ENCODE measurements at regions not wholly inside any gene's neighbourhood (a gene's known extent, or its start where the extent isn't known, plus 50 kb on each side); places are given as distances from the start of the nearest gene placed in this dataset.
"Not testable (repeated sequence)": the region's sequence is repeated elsewhere in the genome, so short reads cannot be mapped to it uniquely, and the experiment has no call there.

- no peaks in the 10 kb centered on the region for H3K36me3 ChIP-seq (ENCODE audit: insufficient read depth, low read length)
- no peaks in the 10 kb centered on the region for H3K9me3 ChIP-seq (replicated peaks; ENCODE audit: low read length)
- peak overlapping the region; percentile 33 for H3K4me2 ChIP-seq (ENCODE audit: low read length)
- no peak overlapping the region for H3K4me3 ChIP-seq (ENCODE audit: low read length)
- peak overlapping the region; percentile 14 for H3K9ac ChIP-seq (ENCODE audit: low read depth, low read length)
- no peaks in the 10 kb centered on the region for H3K27me3 ChIP-seq (ENCODE audit: control insufficient read depth, insufficient read depth, low read length)
- H3K4me1 ChIP-seq (ENCODE audit: control insufficient read depth, insufficient read depth, low read length) = peaks cover 35% of the 10 kb centered on the region
Observed at GRCh38 chr1:214864896-214865688, 217.4 kb upstream of the KCNK2 start.

- H3K27me3 ChIP-seq (ENCODE audit: control insufficient read depth, insufficient read depth, low read length); H3K9ac ChIP-seq (ENCODE audit: low read depth, low read length); H3K4me2 ChIP-seq (ENCODE audit: low read length); H3K9me3 ChIP-seq (replicated peaks; ENCODE audit: low read length); H3K4me3 ChIP-seq (ENCODE audit: low read length); H3K4me1 ChIP-seq (ENCODE audit: control insufficient read depth, insufficient read depth, low read length); H3K36me3 ChIP-seq (ENCODE audit: insufficient read depth, low read length): not testable (repeated sequence)
Observed at GRCh38 chr1:214870426-214870825, 212.1 kb upstream of the KCNK2 start.

- Histone ChIP-seq H3K9ac (ENCODE audit: low read depth, low read length) (no peak overlapping the region), H3K36me3 (ENCODE audit: insufficient read depth, low read length) (no peaks in the 10 kb centered on the region), H3K27me3 (ENCODE audit: control insufficient read depth, insufficient read depth, low read length) (no peaks in the 10 kb centered on the region), H3K9me3 (replicated peaks; ENCODE audit: low read length) (no peaks in the 10 kb centered on the region), H3K4me3 (ENCODE audit: low read length) (no peak overlapping the region), H3K4me2 (ENCODE audit: low read length) (no peak overlapping the region), H3K4me1 (ENCODE audit: control insufficient read depth, insufficient read depth, low read length) (no peaks in the 10 kb centered on the region)
Observed at GRCh38 chr1:214880956-214881355, 201.6 kb upstream of the KCNK2 start.

- Histone ChIP-seq H3K27me3 (ENCODE audit: control insufficient read depth, insufficient read depth, low read length) (no peaks in the 10 kb centered on the region), H3K36me3 (ENCODE audit: insufficient read depth, low read length) (no peaks in the 10 kb centered on the region), H3K4me2 (ENCODE audit: low read length) (no peak overlapping the region), H3K4me3 (ENCODE audit: low read length) (no peak overlapping the region), H3K9me3 (replicated peaks; ENCODE audit: low read length) (no peaks in the 10 kb centered on the region), H3K9ac (ENCODE audit: low read depth, low read length) (no peak overlapping the region), H3K4me1 (ENCODE audit: control insufficient read depth, insufficient read depth, low read length) (no peaks in the 10 kb centered on the region)
Observed at GRCh38 chr1:214882616-214883015, 199.9 kb upstream of the KCNK2 start.

- Histone ChIP-seq H3K9me3 (replicated peaks; ENCODE audit: low read length) (no peaks in the 10 kb centered on the region), H3K4me2 (ENCODE audit: low read length) (no peak overlapping the region), H3K36me3 (ENCODE audit: insufficient read depth, low read length) (no peaks in the 10 kb centered on the region), H3K4me3 (ENCODE audit: low read length) (no peak overlapping the region), H3K27me3 (ENCODE audit: control insufficient read depth, insufficient read depth, low read length) (no peaks in the 10 kb centered on the region), H3K9ac (ENCODE audit: low read depth, low read length) (no peak overlapping the region), H3K4me1 (ENCODE audit: control insufficient read depth, insufficient read depth, low read length) (peaks cover 3% of the 10 kb centered on the region)
Observed at GRCh38 chr1:214895011-214895600, 187.4 kb upstream of the KCNK2 start.

- Histone ChIP-seq H3K36me3 (ENCODE audit: insufficient read depth, low read length) (no peaks in the 10 kb centered on the region), H3K9me3 (replicated peaks; ENCODE audit: low read length) (no peaks in the 10 kb centered on the region), H3K4me2 (ENCODE audit: low read length) (no peak overlapping the region), H3K4me3 (ENCODE audit: low read length) (no peak overlapping the region), H3K4me1 (ENCODE audit: control insufficient read depth, insufficient read depth, low read length) (peaks cover 21% of the 10 kb centered on the region), H3K27me3 (ENCODE audit: control insufficient read depth, insufficient read depth, low read length) (no peaks in the 10 kb centered on the region), H3K9ac (ENCODE audit: low read depth, low read length) (no peak overlapping the region)
Observed at GRCh38 chr1:214896921-214897320, 185.6 kb upstream of the KCNK2 start.

- Histone ChIP-seq H3K9me3 (replicated peaks; ENCODE audit: low read length) (no peaks in the 10 kb centered on the region), H3K4me1 (ENCODE audit: control insufficient read depth, insufficient read depth, low read length) (peaks cover 28% of the 10 kb centered on the region), H3K36me3 (ENCODE audit: insufficient read depth, low read length) (no peaks in the 10 kb centered on the region), H3K27me3 (ENCODE audit: control insufficient read depth, insufficient read depth, low read length) (no peaks in the 10 kb centered on the region), H3K9ac (ENCODE audit: low read depth, low read length) (no peak overlapping the region), H3K4me2 (ENCODE audit: low read length) (no peak overlapping the region), H3K4me3 (ENCODE audit: low read length) (no peak overlapping the region)
Observed at GRCh38 chr1:214897581-214897980, 185.0 kb upstream of the KCNK2 start.

- Histone ChIP-seq H3K9ac (ENCODE audit: low read depth, low read length) (no peak overlapping the region), H3K4me3 (ENCODE audit: low read length) (no peak overlapping the region), H3K36me3 (ENCODE audit: insufficient read depth, low read length) (no peaks in the 10 kb centered on the region), H3K4me2 (ENCODE audit: low read length) (no peak overlapping the region), H3K9me3 (replicated peaks; ENCODE audit: low read length) (no peaks in the 10 kb centered on the region), H3K4me1 (ENCODE audit: control insufficient read depth, insufficient read depth, low read length) (peaks cover 34% of the 10 kb centered on the region), H3K27me3 (ENCODE audit: control insufficient read depth, insufficient read depth, low read length) (no peaks in the 10 kb centered on the region)
Observed at GRCh38 chr1:214898161-214898560, 184.4 kb upstream of the KCNK2 start.

GRCh38 chr1:214898718-214899117 is 183.8 kb upstream of the KCNK2 start:
- no peaks in the 10 kb centered on the region for H3K9me3 ChIP-seq (replicated peaks; ENCODE audit: low read length)
- H3K4me2 ChIP-seq (ENCODE audit: low read length) = no peak overlapping the region
- H3K36me3 ChIP-seq (ENCODE audit: insufficient read depth, low read length) = no peaks in the 10 kb centered on the region
- no peak overlapping the region for H3K9ac ChIP-seq (ENCODE audit: low read depth, low read length)
- H3K4me3 ChIP-seq (ENCODE audit: low read length) = no peak overlapping the region
- H3K4me1 ChIP-seq (ENCODE audit: control insufficient read depth, insufficient read depth, low read length) = peaks cover 39% of the 10 kb centered on the region
- H3K27me3 ChIP-seq (ENCODE audit: control insufficient read depth, insufficient read depth, low read length) = no peaks in the 10 kb centered on the region

- H3K4me3 ChIP-seq (ENCODE audit: low read length) = no peak overlapping the region
Observed at GRCh38 chr1:214899908-214900460, 182.6 kb upstream of the KCNK2 start.

GRCh38 chr1:214900590-214900989 is 181.9 kb upstream of the KCNK2 start:
- Histone ChIP-seq H3K27me3 (ENCODE audit: control insufficient read depth, insufficient read depth, low read length) (no peaks in the 10 kb centered on the region), H3K9ac (ENCODE audit: low read depth, low read length) (peak overlapping the region; percentile 19), H3K9me3 (replicated peaks; ENCODE audit: low read length) (no peaks in the 10 kb centered on the region), H3K4me2 (ENCODE audit: low read length) (no peak overlapping the region), H3K4me3 (ENCODE audit: low read length) (no peak overlapping the region), H3K36me3 (ENCODE audit: insufficient read depth, low read length) (no peaks in the 10 kb centered on the region), H3K4me1 (ENCODE audit: control insufficient read depth, insufficient read depth, low read length) (peaks cover 39% of the 10 kb centered on the region)

More at GRCh38 chr1:214899908-214900460, 182.6 kb upstream of the KCNK2 start:
- Histone ChIP-seq H3K9me3 (replicated peaks; ENCODE audit: low read length) (no peaks in the 10 kb centered on the region), H3K36me3 (ENCODE audit: insufficient read depth, low read length) (no peaks in the 10 kb centered on the region), H3K27me3 (ENCODE audit: control insufficient read depth, insufficient read depth, low read length) (no peaks in the 10 kb centered on the region), H3K4me2 (ENCODE audit: low read length) (no peak overlapping the region), H3K9ac (ENCODE audit: low read depth, low read length) (peak overlapping the region; percentile 19), H3K4me1 (ENCODE audit: control insufficient read depth, insufficient read depth, low read length) (peaks cover 39% of the 10 kb centered on the region)
